ENCODE measurements at regions not wholly inside any gene's neighbourhood (a gene's known extent, or its start where the extent isn't known, plus 50 kb on each side); places are given as distances from the start of the nearest gene placed in this dataset.

DNA sequence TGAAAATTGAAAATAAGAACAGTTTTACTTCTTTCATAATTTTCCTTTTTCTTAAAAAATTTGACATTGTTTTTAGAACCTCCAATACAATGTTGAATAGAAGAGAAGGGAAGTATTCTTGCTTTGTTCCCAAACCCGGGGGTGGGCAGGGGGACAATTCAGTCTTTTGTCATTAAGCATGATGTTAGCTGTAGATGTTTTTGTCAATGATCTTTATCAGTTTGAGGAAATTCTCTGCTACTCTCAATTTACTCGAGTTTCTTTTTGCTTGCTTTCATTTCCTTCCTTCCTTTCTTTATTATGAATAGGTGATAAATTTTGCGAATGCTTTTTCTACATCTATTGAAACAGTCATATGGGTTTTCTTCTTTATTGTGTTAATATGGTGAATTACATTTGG lies 183.2 kb upstream of the FRMD6 start:
- TF ChIP-seq, protein P1, sequence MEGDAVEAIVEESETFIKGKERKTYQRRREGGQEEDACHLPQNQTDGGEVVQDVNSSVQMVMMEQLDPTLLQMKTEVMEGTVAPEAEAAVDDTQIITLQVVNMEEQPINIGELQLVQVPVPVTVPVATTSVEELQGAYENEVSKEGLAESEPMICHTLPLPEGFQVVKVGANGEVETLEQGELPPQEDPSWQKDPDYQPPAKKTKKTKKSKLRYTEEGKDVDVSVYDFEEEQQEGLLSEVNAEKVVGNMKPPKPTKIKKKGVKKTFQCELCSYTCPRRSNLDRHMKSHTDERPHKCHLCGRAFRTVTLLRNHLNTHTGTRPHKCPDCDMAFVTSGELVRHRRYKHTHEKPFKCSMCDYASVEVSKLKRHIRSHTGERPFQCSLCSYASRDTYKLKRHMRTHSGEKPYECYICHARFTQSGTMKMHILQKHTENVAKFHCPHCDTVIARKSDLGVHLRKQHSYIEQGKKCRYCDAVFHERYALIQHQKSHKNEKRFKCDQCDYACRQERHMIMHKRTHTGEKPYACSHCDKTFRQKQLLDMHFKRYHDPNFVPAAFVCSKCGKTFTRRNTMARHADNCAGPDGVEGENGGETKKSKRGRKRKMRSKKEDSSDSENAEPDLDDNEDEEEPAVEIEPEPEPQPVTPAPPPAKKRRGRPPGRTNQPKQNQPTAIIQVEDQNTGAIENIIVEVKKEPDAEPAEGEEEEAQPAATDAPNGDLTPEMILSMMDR (IDR thresholded peaks at IDR 0.05; ENCODE audit: insufficient read depth, low read length), result no peak
- TF ChIP-seq GABPA (IDR thresholded peaks at IDR 0.05; ENCODE audit: low read depth), result no peak
